ENCODE measurements at regions not wholly inside any gene's neighbourhood (a gene's known extent, or its start where the extent isn't known, plus 50 kb on each side); places are given as distances from the start of the nearest gene placed in this dataset.

DNA sequence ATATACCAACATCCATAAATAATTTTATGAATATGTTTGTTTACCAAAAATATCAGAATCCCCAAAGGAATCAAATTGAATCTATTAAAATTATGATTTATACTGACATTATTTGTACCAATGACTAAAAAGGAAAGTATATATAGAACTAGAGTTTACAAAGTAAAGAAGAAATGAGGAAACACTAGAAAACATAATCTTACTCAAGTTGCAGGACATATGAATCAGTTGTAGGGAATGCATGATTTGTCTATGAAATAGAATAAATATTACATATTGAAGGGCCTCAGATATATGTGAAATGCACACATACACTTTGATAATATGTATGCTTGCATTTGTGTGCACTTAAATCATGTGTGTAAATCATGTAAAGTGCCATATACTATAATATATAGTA, 1466.4 kb downstream of the EFNB2 start:
- no peak for DNase-seq

DNA sequence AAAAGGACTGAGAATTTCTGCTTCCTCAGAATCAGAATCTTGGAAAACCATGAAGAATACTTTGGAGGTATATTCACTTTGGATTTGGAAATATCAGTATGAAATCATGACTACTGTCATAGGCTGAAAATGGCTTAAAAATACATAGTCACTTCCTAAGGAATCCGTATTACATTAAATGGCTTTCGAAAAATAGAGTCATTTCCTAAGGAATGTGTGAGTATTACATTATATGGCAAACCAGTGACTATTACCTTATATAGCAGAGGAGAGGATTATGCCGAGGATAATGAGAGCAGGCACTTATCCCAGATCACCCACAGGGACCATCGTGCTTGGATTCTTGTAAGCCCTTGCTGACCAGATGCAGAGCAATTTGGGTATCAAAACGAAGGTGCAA, 1471.8 kb downstream of the EFNB2 start:
- no peak for DNase-seq

DNA sequence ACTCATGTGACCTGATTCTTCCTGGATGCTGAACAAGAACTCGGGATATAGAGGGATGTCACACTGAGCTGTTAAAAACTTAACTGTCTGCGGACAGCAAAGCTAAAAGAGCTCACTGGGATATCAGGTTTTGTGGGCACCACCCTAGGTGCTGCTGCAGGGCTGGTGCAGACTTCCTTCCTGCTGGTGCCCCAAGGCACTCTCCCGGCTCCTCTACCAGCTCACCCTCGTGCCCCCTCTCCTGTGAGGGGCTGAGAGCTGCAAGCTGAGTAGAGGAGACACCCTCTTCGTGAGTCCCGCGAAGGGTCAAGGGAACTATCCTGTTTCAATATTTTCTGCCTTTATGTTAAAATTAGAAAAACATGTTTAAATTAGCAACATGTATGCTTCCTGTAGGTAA, 1475.7 kb downstream of the EFNB2 start:
- DNase-seq: no peak

DNA sequence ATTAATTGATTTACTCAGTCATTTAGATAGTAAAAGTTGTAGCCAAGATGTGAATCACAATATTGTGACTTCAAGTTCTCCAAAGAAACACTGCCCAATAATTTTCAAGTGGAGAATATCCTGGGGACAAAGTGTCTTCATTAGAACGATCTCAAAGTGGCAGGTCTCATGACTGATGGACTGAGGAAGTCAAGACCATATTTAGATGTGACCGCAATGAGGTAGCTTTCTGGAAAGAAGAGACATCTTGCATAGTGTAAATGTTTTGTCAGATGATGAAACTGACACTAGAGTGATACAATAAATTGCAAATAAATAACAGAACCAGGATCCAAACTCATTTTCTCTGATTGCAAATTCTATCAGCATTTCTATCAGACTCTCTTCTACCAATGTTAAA, 1476.9 kb downstream of the EFNB2 start:
- no peak for DNase-seq

DNA sequence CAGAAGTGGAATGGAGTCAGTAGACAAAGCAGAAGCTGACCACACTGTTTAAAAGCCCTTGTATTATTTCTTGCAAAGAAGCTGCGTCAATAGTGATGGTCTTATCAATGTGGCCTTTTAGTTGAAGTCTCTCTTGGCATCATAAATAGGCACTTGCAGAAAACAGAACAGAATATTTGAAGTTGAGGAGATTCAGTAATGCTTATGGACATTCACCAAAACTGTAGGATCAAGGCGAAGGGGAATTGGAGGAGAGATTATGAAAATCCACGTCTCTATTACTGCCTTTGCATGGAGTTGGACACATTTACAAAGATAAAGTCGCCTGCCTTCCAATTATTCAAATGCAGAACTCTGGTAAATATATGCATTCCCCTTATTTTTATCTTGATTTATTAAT, 1482.8 kb downstream of the EFNB2 start:
- no peak for DNase-seq

DNA sequence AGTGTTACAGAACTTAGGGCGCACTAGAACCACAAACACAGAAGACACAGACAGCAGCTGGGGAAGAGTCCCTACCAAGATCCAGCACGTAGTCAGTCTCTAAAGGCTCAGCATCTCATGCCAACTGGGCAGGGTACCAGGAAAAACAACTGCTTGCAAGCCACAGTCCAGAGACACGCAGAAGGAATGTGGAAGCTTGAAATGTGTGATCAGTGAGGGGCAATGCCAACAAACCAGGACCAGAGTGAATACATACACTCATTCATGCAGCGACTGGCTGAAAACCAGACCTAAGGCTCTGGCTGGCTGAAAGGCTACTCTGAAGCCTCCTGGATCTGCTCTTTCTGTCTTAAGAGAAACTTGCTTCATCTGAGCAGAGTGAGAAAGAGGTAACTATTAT, 1484.8 kb downstream of the EFNB2 start:
- no peak for DNase-seq

DNA sequence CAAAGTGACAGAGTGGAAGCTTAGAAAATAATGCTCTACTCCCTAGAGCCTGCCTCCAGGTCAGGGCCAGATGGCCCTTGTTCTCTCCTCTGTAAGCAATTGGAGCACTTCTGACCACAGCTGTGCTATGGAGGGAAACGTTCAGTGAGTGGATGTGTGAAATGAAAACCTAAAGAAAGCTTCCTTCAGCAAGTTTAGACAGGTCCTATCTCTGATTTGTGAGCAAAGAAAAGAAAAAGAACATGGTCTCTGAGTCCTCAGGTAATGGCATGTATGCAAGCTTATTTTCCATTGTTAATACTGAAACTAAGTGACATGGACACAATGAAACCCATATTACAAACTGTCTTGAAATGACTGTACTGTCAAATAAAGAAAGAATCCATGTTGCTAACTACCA, 1486.8 kb downstream of the EFNB2 start:
- DNase-seq: no peak

DNA sequence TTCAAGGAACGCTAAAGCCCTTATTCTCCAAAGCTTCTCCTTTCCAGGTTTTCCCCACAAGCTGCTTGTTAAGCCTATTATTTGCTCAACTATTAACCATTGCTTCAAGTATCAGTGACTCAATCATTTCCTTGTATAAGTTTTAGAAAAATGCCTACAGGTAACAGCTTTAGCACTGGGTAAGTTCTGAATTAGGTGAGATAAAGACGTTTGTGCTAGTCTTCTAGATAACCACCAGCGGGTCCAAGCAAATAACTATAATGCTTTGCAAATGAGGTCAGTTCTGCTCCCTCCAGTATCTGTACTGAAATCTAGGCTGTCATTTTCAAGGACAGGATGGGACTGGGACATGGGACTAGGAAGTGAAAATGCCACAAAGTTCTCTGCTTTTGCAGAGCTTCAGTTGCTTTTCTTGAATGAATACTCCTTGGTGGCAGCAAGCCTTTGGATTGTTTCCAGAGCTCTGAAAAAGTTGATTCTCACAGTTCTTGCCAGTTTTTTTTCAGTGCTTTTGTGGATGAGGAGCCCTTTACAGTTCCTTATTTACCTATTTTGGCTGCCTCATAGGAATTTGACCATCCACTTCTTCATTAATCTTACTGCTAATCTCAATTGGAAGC, 1487.7 kb downstream of the EFNB2 start:
- DNase-seq: no peak

DNA sequence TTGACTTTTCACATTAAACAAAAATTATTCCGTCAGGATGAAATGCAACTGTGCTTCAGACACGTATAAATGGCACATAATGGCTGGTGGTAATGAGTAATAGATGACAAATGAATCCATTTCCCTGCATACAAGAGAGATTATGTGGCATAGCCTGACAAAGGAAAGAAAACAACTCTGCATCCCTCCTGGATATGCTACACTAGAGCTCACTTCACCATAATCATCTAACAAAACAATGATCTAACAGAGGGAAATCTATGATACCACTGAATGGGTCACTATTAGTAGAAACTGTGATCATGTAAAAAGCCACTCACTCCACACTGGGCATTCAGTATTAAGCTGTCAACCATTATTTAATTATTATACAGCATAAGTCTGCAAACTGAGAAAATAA, 1498.4 kb downstream of the EFNB2 start:
- DNase-seq: no peak

DNA sequence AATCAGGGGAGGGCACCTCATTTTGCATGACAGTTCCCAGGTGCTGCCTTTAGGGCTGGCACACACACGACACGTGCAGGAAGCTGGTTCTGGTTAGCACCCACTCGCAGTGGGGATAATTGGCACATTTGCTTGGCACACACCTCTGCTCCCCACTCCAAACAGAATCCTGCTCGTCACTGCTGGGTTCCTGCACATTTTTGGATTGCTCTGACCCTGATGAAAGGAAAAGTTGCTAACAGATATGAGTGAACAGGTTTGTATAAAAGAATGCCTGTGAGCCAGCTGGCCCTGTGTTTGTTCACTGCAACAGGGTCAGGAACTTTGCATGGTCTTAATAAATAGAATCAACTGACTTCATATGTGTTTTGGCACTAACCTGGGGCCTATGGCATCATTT, 1500.4 kb downstream of the EFNB2 start:
- DNase-seq: no peak

DNA sequence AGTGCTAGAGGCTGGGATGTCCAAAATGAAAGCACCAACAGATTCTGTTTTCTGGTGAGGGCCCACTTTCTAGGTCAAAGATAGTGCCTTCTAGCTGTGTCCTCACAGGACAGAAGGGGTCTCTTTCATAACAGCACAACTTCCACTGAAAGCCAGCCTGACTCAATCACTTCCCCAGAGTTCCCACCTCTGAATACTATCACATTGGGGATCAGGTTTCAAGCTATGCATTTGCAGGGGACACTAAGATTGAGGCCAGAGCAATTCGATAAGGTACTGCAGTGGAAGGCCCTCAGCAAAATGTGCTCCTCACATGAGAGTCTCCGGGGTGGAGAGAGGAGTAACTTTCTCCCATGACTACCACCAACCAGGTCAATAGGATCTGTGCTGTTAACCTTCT, 1501.5 kb downstream of the EFNB2 start:
- no peak for DNase-seq

DNA sequence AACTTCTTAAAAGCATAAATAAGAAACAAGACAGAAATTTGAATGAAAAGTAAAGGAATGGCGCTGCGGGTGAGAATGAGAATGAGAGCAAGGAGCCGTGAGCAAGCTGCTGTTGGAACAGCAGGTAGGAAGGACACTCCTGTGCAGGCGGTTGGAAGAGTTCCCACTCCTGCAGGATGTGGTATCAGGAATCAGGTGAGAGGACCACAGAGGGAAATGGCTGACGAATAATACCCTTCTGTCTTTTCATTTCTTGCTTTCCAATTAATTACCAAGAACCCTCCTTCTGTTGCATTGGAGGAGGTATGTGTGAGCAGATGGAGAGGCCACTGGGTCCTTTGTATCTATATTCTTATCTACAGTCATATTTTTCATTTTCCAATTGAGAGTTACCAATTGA, 1504.2 kb downstream of the EFNB2 start:
- no peak for DNase-seq

DNA sequence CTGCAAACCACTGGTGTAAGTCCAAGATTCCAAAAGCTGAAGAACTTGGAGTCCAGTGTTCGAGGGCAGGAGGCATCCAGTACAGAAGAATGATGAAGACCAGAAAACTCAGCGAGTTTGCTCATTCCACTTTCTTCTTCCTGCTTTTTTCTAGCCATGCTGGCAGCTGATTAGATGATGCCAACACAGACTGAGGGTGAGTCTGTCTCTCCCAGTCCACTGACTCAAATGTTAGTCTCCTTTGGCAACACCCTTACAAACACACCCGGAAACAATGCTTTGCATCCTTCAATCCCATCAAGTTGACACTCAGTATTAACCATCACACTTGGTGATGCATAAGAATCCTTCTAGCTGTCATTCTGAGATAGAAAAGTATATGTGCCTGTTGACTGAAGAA, 1504.6 kb downstream of the EFNB2 start:
- no peak for DNase-seq

DNA sequence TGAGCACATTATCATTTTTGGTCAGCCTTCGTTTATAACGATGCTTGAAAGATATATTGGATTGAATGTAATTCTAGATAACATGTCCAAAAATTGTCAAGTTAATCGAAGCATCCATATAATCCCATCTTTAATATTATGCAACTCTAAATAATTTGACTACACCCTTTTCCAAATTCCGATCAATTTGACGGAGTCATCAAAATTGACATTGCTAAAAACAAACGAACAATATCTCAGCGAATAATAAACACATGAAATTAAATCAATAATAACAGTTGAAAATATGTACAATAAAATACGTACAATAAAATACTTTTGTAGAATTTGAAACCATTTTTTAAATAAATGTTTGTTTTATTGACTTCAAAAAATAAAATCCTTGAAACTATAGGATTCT, 1516.4 kb downstream of the EFNB2 start:
- no peak for DNase-seq

DNA sequence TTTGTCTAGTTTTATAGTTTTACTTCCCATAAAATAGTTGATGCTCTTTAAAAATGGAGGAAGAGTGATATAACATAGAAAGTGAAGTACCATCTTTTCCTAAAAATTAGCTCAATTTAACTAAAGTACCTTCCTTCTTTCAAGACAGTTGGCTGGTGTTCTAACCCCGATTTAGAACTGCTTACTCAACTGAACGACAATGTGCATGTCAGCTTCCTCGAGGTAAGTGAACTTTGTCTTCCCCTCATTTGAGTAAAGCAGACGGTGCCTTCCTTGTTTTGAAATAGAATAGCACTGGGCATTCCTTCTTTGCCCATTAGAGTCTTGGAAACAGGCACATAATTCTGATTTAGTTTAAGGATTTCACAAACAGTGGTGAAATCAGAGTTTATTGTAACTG, 1519.2 kb downstream of the EFNB2 start:
- DNase-seq: no peak

DNA sequence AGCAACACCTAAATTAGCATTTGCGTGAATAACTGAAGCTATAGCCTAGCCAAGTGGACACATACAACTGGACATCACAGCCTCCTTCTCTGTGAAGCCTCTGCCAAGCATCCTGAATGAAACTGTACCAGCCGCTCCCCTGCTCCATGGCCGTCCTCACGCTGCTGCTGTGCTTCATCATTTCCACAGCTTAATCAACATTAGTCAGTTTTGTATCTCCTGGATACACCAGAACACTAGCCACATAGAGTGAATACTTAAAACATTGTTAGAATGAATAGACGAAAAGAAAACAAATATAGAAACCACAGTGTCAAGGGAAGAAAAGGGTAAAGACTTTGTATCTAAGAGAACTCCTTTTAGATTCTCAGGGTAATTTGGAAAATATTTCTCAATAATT, 1526.9 kb downstream of the EFNB2 start:
- no peak for DNase-seq

DNA sequence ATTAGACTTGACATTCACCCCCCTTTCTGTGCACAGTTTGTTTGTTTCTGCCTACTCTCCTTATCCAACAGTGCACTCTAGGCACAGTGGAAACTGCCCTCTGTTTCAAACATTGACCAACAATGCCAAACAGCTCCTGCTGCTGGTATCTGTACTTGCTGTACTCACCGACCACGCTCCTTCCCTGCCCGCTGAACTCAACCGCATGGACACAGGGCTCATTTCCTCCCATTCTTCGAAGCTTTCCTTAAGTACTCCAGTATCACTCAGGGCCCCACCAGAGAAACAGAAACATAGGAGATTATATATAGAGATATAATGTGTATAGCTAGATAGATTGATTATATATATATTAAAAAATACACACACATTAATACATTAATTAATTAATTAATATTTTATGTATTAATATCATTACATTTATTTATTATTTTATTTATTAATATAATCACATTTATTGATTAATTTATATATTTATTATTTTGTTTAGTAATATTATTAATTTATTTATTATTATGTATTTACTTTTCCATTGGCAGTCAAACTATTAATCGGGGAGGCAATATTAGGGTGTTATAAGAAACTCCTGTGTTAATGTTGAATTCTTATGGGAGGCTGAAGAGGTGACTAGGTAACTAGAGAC, 1528.2 kb downstream of the EFNB2 start:
- DNase-seq: no peak

DNA sequence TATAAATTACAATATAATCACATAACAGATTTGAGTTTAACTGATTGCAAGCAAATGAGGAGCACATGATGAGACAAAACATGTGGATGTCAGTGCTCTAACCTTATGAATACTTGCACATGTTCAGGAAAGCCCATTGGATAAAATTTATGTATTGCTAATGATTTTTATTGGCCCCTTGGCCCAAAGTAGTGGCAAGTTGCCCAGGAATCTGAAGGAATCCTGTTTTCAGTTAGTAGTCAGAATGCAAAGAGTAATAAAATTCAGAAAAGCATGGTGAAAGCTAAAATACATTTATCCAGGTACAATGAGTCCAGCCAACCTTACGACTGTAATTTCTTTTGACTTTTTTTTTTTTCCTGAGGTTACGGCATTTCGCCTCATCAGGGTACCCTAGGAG, 1539.4 kb downstream of the EFNB2 start:
- no peak for DNase-seq

DNA sequence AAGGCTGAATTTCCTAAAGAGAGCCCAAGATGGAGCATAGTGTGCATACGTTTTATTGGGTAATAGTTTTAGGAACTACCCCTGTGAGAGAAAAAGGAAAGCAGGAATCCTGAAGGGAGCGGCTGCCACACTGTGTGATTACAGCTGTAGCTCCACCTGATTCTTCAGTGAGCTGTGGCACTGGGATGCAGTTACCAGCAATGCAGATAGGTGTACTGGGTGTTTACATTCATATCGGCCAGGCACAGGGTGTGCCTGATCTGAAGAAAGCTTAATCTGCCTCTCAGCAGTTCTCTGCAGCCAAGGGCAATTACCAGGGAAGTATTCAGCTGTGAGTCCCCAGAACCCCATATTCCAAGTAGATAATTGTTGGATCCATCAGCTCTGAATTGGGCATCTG, 1541.8 kb downstream of the EFNB2 start:
- no peak for DNase-seq

DNA sequence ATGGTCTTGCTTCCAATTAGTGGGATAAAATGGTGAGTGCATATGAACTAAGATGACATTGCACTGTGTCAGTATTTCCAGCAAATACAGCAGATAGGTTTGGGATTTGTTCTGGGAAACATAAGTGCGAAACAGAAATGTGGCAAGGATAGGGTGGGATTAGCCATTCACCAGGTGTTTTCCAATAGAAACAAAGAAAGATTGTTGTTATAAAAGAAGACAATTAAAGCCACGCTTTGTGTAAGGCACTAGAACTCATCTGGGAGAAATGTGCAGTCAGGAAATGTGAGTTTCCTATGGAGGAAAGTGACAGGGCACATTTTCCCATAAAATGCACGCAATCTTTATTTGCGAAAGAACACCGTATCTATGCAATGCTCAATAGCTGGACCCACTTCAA, 1547.8 kb downstream of the EFNB2 start:
- no peak for DNase-seq

DNA sequence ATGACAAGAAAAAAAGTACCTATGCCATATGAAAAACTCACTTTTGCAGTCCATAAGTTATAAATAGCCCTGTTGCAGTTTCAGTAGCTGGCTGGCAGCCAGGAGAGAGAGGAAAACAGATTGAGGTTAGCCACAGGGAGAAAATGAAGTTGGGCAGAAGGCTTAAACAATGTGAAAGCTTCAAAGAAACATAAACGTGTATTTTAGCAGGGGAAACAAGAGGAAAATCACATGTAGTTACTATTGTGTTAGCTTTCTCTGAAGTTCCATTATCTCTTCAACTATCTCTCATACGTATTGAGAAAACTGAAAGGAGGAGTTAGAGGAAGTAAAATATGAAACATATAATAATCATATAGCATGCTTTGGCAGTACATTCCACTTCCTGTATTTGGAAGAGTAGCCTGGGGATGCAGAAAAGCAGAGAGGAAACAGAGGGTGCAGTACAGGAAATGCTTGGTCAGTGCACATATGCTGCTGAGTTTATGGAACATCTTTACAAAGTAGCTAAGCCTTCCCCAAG, 1551.1 kb downstream of the EFNB2 start:
- DNase-seq: no peak

DNA sequence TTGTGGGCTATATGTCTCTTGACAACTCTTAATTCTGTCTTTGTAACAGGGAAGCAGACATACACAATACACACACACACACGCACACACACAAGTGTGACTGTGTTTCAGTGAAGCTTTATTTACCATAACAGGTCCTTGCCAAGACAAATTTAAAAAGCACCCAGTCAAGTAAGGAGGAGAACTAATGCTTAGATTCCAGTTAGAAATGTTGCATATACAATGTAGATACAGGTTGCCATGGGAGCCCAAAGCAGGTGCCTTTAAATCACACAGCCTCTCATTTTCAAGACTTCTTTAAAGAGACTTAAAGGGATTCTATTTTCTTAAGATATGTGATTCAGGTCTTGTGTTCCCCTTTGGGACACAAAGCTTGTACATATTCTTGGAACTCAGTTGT, 1551.9 kb downstream of the EFNB2 start:
- no peak for DNase-seq

DNA sequence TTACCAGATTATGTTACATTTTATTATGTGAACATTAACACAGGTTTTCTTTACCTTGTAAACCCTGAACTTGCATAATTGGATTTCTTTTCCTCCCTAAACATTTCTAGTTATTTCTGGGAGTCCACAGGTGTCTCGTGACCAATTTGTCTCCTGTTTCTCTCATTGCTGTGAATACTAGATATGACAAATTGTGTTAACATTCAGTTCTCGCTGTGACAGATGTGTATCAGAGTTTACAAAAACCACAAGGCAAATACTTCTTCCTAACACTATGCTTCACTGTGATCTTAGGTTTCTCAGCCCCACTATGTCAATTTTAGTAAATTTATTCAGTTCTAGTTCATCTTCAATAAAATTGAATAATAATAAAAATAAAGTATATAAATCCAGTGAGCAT, 1554.9 kb downstream of the EFNB2 start:
- DNase-seq: no peak

DNA sequence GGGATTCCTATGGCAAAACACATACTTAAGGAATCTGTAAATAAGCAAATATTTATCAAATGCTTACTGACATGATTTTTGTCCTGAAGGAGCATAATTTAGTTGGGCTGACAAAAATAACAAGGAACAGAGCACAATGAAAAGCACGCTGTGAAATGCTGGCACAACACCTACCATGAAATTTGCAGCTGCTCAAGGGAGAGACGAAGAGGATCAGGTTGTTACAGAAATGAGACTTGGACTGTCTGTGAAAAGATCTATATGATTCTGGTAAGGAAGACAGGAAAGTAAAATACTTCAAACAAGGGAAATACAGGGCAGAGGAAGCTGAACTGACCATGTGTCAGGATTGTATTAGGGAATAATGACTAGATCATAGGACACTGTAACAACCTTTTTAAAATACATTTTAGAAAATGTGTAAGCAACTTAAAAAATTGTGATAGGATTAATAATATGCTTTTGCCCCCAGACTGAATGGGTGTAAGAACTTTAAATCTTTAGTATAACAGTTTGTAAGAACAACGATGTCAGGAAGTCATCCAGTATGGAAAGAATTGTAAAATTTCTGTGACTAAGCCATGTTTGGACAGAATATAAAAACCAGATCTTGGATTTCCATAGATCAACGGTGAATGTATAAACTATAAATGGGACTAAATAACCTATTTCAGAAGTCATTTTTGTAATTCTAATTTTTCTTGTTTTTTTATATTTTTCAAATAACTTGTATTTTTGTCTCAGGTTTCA, 1556.0 kb downstream of the EFNB2 start:
- DNase-seq: no peak
